Breast epithelium (tissue), 3 donors: ENCODE measurements at regions not wholly inside any gene's neighbourhood (a gene's known extent, or its start where the extent isn't known, plus 50 kb on each side); places are given as distances from the start of the nearest gene placed in this dataset.

Experiments used
- CTCF ChIP-seq, 3 donors: fragments of 450-650 bp; IDR thresholded peaks; one replicate each; pipeline ENCODE4 v1.5.1; 2016 to 2017; ENCODE audit warnings: antibody characterized with exemption in 3 of 3, mild to moderate bottlenecking in 3 of 3, moderate library complexity in 3 of 3
- POLR2AphosphoS5 ChIP-seq, 3 donors: sonication (generic); formaldehyde crosslinking; IDR thresholded peaks; one replicate each; pipeline ENCODE4 v1.6.1; 2017; ENCODE audit warnings: antibody characterized with exemption in 3 of 3

DNA sequence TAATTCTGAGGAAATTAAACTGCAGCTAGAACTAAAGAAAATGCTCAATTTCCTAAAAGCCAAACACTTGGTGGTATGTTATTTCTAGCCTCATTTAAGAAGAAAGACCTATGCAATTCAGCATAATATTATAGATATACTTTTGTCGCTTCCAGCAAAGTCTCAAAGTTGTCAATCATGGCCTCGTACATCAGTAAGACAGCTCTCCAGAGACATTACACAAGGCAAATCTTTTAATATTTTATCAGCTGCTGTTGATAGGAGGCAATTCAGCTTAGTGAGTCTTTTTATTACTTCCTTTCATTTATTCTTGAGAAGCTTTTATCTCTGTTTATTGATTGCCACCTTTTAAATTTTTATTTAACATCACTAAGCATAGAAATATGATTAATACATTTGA, 294.3 kb downstream of the FSIP2 start:
- no peak for TF ChIP-seq POLR2AphosphoS5 (IDR thresholded peaks at IDR 0.05)
- TF ChIP-seq CTCF (IDR thresholded peaks at IDR 0.05): no peak
